ENCODE measurements at regions not wholly inside any gene's neighbourhood (a gene's known extent, or its start where the extent isn't known, plus 50 kb on each side); places are given as distances from the start of the nearest gene placed in this dataset.

DNA sequence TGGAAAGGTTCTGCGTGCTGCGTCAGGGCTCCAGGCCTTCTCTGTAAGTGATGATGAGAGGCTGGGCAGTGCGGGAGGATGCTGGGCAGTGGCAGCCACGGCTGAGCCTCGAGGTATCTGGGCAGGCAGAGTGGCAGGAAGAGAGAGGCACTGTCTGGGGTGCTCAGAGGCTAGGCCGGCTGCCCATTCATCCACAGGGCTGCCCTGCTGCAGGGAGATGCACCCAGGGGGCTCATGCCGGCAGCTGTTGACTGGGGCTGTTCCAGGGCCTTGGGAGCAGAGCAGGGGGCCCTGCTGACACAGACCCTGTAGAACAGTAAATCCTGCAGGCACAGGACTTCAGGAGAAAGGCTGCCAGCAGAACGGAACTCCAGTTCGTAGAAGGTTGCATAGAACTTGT is 88.8 kb downstream of the BOD1 start:
- TF ChIP-seq, protein P1, sequence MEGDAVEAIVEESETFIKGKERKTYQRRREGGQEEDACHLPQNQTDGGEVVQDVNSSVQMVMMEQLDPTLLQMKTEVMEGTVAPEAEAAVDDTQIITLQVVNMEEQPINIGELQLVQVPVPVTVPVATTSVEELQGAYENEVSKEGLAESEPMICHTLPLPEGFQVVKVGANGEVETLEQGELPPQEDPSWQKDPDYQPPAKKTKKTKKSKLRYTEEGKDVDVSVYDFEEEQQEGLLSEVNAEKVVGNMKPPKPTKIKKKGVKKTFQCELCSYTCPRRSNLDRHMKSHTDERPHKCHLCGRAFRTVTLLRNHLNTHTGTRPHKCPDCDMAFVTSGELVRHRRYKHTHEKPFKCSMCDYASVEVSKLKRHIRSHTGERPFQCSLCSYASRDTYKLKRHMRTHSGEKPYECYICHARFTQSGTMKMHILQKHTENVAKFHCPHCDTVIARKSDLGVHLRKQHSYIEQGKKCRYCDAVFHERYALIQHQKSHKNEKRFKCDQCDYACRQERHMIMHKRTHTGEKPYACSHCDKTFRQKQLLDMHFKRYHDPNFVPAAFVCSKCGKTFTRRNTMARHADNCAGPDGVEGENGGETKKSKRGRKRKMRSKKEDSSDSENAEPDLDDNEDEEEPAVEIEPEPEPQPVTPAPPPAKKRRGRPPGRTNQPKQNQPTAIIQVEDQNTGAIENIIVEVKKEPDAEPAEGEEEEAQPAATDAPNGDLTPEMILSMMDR (IDR thresholded peaks at IDR 0.05; ENCODE audit: borderline replicate concordance, insufficient read depth, low read depth, low read length): no peak
- H3K4me3 ChIP-seq (ENCODE audit: low read depth, low read length): no peak overlapping the region

DNA sequence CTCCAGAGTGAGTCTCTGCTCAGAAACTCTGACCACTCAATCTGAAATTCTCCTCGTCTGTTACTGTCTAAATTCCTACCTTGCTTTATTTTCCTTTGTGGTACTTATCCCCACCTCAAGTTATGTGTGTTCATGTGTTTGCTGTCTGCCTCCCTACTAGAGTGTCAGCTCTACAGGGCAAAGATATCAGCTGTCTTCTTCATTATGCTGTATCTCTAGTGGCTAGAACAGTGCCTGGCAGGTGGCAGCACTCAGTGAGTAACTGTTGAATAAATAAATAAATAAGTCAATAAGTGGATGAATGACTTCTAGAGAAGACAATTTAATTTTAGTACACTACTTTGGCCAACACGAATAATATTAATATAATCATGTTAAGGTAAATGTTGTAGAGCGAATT is 92.3 kb downstream of the BOD1 start:
- H3K4me3 ChIP-seq (ENCODE audit: low read depth, low read length): no peak overlapping the region
- TF ChIP-seq, protein P1 (IDR thresholded peaks at IDR 0.05; ENCODE audit: borderline replicate concordance, insufficient read depth, low read depth, low read length): no peak

DNA sequence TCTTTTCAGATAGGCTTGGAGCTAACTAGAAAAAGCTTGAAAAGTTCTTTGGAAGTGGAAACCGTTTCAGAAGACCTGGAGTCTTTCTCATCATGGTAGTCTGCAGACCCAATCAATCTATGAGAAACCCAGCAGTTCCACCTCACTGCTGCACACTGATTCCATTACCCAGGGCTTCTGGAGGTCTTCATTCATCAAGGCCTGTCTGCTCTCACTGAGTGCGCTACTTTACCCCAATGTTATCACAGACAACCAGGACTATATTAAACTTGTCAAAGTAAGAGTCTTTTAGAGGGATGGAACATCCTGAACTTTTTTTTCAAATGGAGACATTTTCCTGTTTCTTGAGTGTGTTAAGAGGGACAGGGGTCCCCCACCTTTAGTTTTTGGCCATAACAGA is 93.1 kb downstream of the BOD1 start:
- H3K4me3 ChIP-seq (ENCODE audit: low read depth, low read length): no peak overlapping the region
- TF ChIP-seq, protein P1 (IDR thresholded peaks at IDR 0.05; ENCODE audit: borderline replicate concordance, insufficient read depth, low read depth, low read length): no peak

DNA sequence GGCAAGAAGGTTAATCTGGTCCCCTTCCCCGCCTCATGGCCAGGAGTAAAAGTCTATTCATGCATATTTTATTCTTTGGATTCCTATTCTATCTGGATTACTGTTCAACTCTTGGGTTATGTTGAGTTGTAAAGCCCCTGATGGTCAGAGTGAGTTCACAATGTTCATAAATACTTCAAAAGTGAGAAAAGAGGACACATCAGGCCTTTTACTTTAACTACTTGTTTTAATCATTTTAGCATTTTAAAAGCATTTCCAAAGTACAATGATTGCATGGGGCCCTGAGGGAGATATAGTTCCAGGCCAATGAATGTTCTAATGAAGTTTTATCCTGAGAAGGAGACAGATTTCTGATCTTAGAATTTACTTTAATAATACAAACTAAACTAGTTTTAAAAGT is 93.9 kb downstream of the BOD1 start:
- no peak overlapping the region for H3K4me3 ChIP-seq (ENCODE audit: low read depth, low read length)
- TF ChIP-seq, protein P1 (IDR thresholded peaks at IDR 0.05; ENCODE audit: borderline replicate concordance, insufficient read depth, low read depth, low read length): no peak

DNA sequence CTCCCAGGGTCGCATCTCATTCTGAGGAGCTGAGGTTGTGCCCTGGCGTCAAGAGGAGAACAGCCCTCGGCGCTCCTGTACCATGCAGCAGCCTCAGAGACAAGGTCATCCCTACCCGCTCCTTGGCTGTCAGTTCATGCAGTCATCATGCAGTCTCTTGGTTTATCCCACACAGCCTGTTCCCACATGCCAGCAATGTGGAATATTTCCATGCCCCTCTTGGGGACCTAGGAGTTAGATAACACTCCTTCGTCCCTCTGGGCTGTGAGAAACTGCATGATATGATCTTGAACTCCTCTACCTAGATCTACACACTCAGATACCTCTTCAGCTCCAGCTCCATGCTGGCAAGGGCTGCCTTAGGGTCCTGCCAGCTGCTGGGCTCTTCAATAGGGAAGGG is 97.6 kb downstream of the BOD1 start:
- H3K4me3 ChIP-seq (ENCODE audit: low read depth, low read length): no peak overlapping the region
- TF ChIP-seq, protein P1 (IDR thresholded peaks at IDR 0.05; ENCODE audit: borderline replicate concordance, insufficient read depth, low read depth, low read length): no peak

DNA sequence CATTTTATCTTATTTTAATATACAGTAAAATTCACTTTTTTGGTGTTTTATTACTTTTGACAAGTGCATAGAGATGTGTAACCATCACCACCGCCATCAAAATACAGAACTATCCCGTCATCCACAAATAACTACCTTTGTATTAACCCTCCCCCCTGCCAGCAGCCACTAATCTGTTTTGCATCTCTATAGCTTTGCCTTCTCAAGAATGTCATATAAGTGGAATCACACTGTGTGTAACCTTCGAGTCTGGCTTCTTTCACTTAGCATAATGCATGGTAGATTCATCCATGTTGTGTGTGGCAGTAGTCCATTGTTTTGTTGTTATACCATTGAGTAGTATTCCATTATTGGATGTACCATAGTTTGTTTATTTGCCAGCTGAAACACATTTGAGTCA is 98.8 kb downstream of the BOD1 start:
- H3K4me3 ChIP-seq (ENCODE audit: low read depth, low read length): no peak overlapping the region
- TF ChIP-seq, protein P1 (IDR thresholded peaks at IDR 0.05; ENCODE audit: borderline replicate concordance, insufficient read depth, low read depth, low read length): no peak

DNA sequence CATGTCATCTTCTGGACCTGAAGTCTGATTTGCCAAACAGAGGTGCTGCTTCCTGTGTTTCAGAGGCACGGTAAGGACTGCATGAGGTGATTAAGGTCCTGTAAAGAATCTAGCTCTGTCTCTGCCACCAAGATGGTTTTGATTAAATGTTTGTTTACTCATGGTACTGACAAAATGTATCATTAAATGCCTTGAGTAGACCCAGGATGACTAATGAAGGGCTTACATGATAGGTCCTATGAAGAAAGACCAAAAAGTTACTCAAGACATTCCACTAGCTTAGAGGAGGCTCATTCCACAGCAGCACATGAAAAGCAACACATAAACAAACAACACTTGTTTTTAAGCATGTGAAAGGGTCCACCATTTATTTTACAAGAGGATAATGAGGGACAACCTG is 100.9 kb downstream of the BOD1 start:
- TF ChIP-seq, protein P1 (IDR thresholded peaks at IDR 0.05; ENCODE audit: borderline replicate concordance, insufficient read depth, low read depth, low read length): no peak
- no peak overlapping the region for H3K4me3 ChIP-seq (ENCODE audit: low read depth, low read length)

Data from GM12875 (cell line).